ENCODE measurements at regions not wholly inside any gene's neighbourhood (a gene's known extent, or its start where the extent isn't known, plus 50 kb on each side); places are given as distances from the start of the nearest gene placed in this dataset.
"Not testable (repeated sequence)": the region's sequence is repeated elsewhere in the genome, so short reads cannot be mapped to it uniquely, and the experiment has no call there.

DNA sequence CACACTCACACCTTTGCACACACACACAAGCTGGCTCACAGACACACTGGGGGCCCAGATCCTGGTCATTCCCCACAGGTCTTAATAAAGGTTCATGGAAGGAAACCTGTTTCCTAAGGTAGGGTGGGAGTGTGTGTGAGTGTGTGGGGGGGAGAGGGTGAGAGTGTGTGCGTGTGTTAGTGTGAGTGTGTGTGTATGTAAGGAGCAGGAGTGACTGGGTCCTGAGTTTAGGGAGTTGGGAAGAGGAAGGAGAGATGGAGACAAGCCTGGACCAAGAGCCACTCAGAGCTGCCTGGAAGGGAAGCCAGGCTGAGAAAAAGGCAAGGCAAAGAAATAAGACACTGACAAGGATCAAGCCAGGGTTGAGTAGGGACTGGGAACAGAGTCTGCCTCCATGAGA, 129.2 kb downstream of the POTEM start:
- not testable (repeated sequence) for H3K27me3 ChIP-seq (ENCODE audit: insufficient read depth, low read length); H3K27ac ChIP-seq (ENCODE audit: low read length); H3K9ac ChIP-seq (ENCODE audit: low read depth, low read length); H3K36me3 ChIP-seq (ENCODE audit: insufficient read depth, low read depth, low read length); H3K4me3 ChIP-seq (ENCODE audit: low read length); H3K4me1 ChIP-seq (ENCODE audit: insufficient read depth, low read length)
- peaks cover 16% of the 10 kb centered on the region for H3K9me3 ChIP-seq (ENCODE audit: insufficient read depth, low read depth, low read length)

DNA sequence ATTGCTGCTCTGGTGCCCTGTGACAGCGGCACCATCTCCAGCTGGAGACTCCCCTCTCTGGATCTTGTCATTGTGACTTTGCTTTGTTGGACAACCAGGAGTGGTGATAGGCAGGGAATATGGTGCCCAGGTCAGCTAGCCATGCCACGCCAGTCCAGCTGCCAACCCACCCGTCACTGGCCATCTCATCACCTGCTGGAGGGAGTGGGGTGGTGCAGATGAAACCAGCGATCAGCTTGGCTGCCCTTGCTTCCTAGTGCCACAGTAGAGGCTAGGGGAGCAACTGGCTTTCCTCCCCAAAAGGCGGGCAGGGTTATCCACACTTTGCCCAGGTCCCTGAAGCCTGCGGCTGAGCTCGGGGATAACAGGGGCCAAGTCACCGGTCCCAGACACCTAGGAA, 129.6 kb downstream of the POTEM start:
- not testable (repeated sequence) for H3K4me3 ChIP-seq (ENCODE audit: low read length); H3K36me3 ChIP-seq (ENCODE audit: insufficient read depth, low read depth, low read length); H3K4me1 ChIP-seq (ENCODE audit: insufficient read depth, low read length); H3K9ac ChIP-seq (ENCODE audit: low read depth, low read length); H3K27me3 ChIP-seq (ENCODE audit: insufficient read depth, low read length); H3K27ac ChIP-seq (ENCODE audit: low read length)
- peaks cover 16% of the 10 kb centered on the region for H3K9me3 ChIP-seq (ENCODE audit: insufficient read depth, low read depth, low read length)

DNA sequence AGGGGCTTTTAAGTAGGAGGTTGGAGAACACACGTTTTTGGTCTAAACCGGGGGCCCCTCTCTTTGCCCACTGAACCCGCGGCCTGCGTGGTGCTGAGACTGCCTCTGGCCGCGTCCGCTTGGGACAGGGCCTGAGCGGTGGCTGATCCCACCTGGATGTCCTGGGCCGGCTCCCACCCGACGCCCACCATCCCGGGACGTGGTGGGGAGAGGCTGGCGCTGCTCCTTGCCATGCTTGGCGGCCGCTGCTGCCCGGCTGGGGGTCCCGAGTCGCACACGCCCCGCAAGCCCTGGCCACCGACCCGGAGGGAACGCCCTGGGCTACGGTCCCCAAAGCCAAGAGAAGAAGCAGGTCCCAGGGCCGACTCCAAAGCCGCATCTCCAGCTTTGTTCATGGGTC, 130.1 kb downstream of the POTEM start:
- H3K9ac ChIP-seq (ENCODE audit: low read depth, low read length); H3K4me1 ChIP-seq (ENCODE audit: insufficient read depth, low read length); H3K27me3 ChIP-seq (ENCODE audit: insufficient read depth, low read length); H3K27ac ChIP-seq (ENCODE audit: low read length); H3K36me3 ChIP-seq (ENCODE audit: insufficient read depth, low read depth, low read length); H3K4me3 ChIP-seq (ENCODE audit: low read length): not testable (repeated sequence)
- H3K9me3 ChIP-seq (ENCODE audit: insufficient read depth, low read depth, low read length), result peaks cover 19% of the 10 kb centered on the region

DNA sequence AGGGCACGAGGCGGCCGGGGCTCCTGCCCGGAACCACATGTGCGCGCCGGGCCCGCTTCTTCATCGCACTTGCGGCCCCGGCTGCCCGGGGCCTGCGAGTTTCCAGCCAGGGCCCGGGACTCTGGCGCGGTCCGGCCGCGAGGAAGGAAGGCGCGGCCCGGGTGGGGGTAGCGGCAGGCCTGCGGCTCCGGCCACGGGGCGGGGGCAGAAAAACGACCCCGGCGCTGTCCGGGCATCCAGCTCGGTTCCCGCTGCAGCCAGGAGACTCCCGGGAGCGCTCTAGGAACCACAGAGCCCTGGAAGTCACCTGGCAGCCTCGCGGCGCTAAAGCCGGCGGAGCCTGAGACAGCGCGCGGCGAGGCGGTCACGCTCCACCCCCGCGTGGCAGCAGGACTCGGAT, 130.5 kb downstream of the POTEM start:
- not testable (repeated sequence) for H3K27me3 ChIP-seq (ENCODE audit: insufficient read depth, low read length); H3K4me3 ChIP-seq (ENCODE audit: low read length); H3K27ac ChIP-seq (ENCODE audit: low read length); H3K4me1 ChIP-seq (ENCODE audit: insufficient read depth, low read length); H3K9ac ChIP-seq (ENCODE audit: low read depth, low read length); H3K36me3 ChIP-seq (ENCODE audit: insufficient read depth, low read depth, low read length)
- H3K9me3 ChIP-seq (ENCODE audit: insufficient read depth, low read depth, low read length), result peaks cover 19% of the 10 kb centered on the region

DNA sequence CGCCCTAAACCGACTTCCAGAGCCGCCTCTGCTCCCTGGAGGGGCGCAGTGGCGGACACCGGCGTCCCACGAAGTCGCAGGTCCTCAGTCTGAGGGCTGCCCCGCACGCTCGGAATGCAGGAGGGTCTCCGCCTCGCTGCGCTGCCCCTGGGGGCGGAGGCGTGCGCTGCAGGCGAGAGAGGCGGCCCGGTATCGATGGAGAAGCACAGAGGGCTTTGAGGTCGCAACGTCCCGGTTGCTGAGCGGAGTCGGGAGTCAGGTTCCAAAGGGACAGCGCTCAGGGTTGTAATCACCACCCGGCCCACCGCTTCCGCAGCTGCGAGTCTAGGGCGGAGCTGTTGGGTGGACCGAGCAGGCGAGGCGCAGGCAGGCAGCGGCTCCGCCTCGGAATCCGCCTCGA, 131.0 kb downstream of the POTEM start:
- peaks cover 19% of the 10 kb centered on the region for H3K9me3 ChIP-seq (ENCODE audit: insufficient read depth, low read depth, low read length)
- not testable (repeated sequence) for H3K27ac ChIP-seq (ENCODE audit: low read length); H3K4me3 ChIP-seq (ENCODE audit: low read length); H3K4me1 ChIP-seq (ENCODE audit: insufficient read depth, low read length); H3K27me3 ChIP-seq (ENCODE audit: insufficient read depth, low read length); H3K36me3 ChIP-seq (ENCODE audit: insufficient read depth, low read depth, low read length); H3K9ac ChIP-seq (ENCODE audit: low read depth, low read length)

DNA sequence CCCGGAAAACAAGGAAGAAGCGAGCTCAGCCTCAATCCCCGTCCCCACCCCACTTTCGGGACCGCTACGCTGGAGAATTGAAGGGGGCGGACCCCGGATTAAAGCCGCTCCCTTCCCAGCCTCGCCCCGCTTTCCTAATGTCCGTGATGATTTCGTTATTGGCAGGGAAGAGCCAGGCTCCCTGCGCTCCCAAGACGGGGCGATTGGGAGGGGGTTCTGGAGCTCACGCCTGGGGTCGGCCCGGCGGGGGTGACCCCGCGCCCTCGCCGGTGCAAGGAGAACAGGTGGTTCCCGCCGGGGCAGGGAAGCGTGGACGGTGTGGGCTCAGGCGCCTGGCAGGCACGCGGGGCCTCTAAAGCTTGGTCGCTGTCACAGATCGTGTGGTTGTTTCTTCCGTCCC, 131.5 kb downstream of the POTEM start:
- not testable (repeated sequence) for H3K4me3 ChIP-seq (ENCODE audit: low read length); H3K27me3 ChIP-seq (ENCODE audit: insufficient read depth, low read length); H3K4me1 ChIP-seq (ENCODE audit: insufficient read depth, low read length); H3K9ac ChIP-seq (ENCODE audit: low read depth, low read length); H3K36me3 ChIP-seq (ENCODE audit: insufficient read depth, low read depth, low read length); H3K27ac ChIP-seq (ENCODE audit: low read length)
- peaks cover 19% of the 10 kb centered on the region for H3K9me3 ChIP-seq (ENCODE audit: insufficient read depth, low read depth, low read length)

DNA sequence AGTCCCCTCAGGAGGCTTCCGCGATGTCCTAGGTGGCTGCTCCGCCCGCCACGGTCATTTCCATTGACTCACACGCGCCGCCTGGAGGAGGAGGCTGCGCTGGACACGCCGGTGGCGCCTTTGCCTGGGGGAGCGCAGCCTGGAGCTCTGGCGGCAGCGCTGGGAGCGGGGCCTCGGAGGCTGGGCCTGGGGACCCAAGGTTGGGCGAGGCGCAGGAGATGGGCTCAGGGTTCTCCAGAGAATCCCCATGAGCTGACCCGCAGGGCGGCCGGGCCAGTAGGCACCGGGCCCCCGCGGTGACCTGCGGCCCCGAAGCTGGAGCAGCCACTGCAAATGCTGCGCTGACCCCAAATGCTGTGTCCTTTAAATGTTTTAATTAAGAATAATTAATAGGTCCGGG, 132.1 kb downstream of the POTEM start:
- H3K27ac ChIP-seq (ENCODE audit: low read length), result not testable (repeated sequence)

DNA sequence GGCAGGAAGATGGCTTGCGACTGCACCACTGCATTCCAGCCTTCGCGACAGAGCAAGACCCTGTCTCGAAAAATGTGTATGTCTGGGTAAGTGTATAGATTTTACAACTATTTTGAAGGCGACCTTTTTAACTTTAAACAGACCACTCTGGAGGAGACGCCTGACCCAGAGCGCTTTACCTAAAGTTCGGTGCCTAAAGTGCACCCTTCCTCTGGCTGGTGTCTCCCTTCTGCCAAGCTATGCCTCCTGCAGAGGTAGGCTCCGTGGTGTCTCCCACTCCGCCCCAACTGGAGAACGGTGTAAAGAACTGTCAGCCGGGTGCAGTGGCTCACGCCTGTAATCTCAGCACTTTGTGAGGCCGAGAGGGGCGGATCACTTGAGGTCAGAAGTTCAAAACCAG, 132.7 kb downstream of the POTEM start:
- not testable (repeated sequence) for H3K27me3 ChIP-seq (ENCODE audit: insufficient read depth, low read length); H3K4me3 ChIP-seq (ENCODE audit: low read length); H3K4me1 ChIP-seq (ENCODE audit: insufficient read depth, low read length); H3K27ac ChIP-seq (ENCODE audit: low read length); H3K36me3 ChIP-seq (ENCODE audit: insufficient read depth, low read depth, low read length); H3K9ac ChIP-seq (ENCODE audit: low read depth, low read length)
- peaks cover 19% of the 10 kb centered on the region for H3K9me3 ChIP-seq (ENCODE audit: insufficient read depth, low read depth, low read length)

More for the DNA sequence above, 132.1 kb downstream of the POTEM start:
- H3K4me3 ChIP-seq (ENCODE audit: low read length); H3K36me3 ChIP-seq (ENCODE audit: insufficient read depth, low read depth, low read length); H3K9ac ChIP-seq (ENCODE audit: low read depth, low read length); H3K27me3 ChIP-seq (ENCODE audit: insufficient read depth, low read length); H3K4me1 ChIP-seq (ENCODE audit: insufficient read depth, low read length): not testable (repeated sequence)
- H3K9me3 ChIP-seq (ENCODE audit: insufficient read depth, low read depth, low read length), result peaks cover 19% of the 10 kb centered on the region

DNA sequence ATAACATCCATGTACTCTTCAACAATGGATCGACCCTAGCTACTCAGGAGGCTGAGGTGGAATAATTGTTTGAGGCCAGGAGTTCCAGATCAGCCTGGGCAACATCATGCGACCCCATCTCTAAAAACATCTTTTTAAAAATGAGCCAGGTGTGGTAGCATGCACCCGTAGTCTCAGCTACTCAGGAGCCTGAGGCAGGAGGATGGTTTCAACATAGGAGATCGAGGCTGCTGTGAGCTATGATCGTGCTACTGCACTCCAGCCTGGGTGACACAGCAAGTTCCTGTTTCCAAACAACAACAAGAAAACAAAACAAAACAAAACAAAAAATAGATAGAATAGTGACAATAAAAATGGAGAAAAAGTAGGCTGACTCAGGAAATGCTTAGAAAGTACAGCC, 138.3 kb downstream of the POTEM start:
- not testable (repeated sequence) for H3K9ac ChIP-seq (ENCODE audit: low read depth, low read length); H3K27me3 ChIP-seq (ENCODE audit: insufficient read depth, low read length); H3K9me3 ChIP-seq (ENCODE audit: insufficient read depth, low read depth, low read length); H3K36me3 ChIP-seq (ENCODE audit: insufficient read depth, low read depth, low read length); H3K4me3 ChIP-seq (ENCODE audit: low read length); H3K27ac ChIP-seq (ENCODE audit: low read length); H3K4me1 ChIP-seq (ENCODE audit: insufficient read depth, low read length)

DNA sequence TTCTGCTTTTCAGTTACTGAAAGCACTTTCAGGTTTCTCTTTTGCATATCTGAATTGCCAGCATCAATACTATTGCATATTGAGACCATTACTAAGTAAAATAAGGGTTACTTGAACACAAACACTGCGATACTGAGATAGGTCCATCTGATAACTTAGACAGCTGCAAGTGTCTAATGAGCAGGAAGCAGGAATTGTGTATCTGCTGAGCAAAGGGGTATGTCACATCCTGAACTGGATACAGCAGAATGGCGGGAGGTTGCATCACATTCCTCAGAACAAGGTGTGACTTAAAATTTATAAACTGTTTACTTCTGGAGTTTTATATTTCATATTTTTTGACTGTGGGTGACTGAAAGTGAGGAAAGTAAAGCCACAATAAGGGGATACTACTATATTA, 142.7 kb downstream of the POTEM start:
- H3K4me3 ChIP-seq (ENCODE audit: low read length); H3K27ac ChIP-seq (ENCODE audit: low read length); H3K4me1 ChIP-seq (ENCODE audit: insufficient read depth, low read length); H3K9ac ChIP-seq (ENCODE audit: low read depth, low read length); H3K27me3 ChIP-seq (ENCODE audit: insufficient read depth, low read length); H3K36me3 ChIP-seq (ENCODE audit: insufficient read depth, low read depth, low read length); H3K9me3 ChIP-seq (ENCODE audit: insufficient read depth, low read depth, low read length): not testable (repeated sequence)

DNA sequence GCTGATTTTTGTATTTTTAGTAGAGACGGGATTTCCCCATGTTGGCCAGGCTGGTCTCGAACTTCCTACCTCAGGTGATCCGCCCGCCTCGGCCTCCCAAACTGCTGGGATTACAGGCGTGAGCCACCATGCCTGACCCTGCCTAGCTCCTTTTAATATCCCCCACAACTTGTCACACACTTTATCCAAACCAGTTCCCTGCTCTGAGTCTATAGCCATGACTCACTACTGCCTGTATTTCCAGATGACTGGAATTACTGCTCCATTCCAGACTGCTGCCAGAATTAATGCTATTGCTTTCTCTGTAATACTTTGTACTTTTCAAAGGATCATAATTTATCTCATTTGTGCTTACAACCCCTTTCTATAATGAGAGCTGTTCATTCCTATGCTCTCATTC, 153.1 kb downstream of the POTEM start:
- H3K9ac ChIP-seq (ENCODE audit: low read depth, low read length); H3K9me3 ChIP-seq (ENCODE audit: insufficient read depth, low read depth, low read length); H3K4me1 ChIP-seq (ENCODE audit: insufficient read depth, low read length); H3K27me3 ChIP-seq (ENCODE audit: insufficient read depth, low read length); H3K4me3 ChIP-seq (ENCODE audit: low read length); H3K27ac ChIP-seq (ENCODE audit: low read length); H3K36me3 ChIP-seq (ENCODE audit: insufficient read depth, low read depth, low read length): not testable (repeated sequence)

DNA sequence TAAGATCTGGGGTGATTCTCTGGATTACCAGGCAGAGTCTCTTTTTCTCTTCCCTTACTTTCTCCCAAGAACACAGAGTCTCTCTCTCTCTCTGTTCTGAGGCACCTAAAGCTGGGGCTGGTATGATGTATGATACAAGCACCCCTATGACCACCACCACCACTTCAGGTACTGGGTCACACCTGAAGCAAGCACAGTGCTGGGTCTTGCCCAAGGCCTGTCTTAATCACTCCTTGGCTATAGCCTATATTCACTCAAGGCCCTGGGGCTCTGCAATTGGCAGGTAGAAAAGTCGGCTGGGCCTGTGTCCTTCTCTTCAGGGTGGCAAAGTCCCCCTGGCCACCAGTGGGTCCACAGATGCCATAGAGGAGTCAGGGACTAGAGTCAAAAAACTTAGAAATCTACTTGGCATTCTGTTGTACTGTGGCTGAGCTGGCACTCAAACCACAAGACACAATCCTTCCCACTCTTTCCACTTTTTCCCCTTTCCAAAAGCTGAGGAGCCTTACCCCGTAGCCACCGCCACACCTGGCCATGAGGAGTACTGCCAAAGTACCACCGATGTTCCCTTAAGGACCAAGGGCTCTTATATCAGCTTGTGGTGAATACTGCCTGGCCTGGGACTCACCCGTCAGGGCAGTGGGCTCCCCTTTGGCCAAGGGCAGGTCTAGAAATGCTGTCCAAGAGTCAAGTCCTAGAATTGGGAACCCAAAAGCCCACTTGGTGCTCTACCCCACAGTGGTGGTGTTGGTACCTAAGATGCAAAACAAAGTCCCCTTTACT, 159.2 kb downstream of the POTEM start:
- H3K9me3 ChIP-seq (ENCODE audit: insufficient read depth, low read depth, low read length), result peaks cover 23% of the 10 kb centered on the region
- H3K27me3 ChIP-seq (ENCODE audit: insufficient read depth, low read length); H3K4me1 ChIP-seq (ENCODE audit: insufficient read depth, low read length); H3K36me3 ChIP-seq (ENCODE audit: insufficient read depth, low read depth, low read length); H3K27ac ChIP-seq (ENCODE audit: low read length); H3K9ac ChIP-seq (ENCODE audit: low read depth, low read length); H3K4me3 ChIP-seq (ENCODE audit: low read length): not testable (repeated sequence)

All from iPS-20b (cell line).